DOHH2 (cell line): ENCODE measurements at regions not wholly inside any gene's neighbourhood (a gene's known extent, or its start where the extent isn't known, plus 50 kb on each side); places are given as distances from the start of the nearest gene placed in this dataset.

Experiments
- H3F3A ChIP-seq: fragments of 200-600 bp; sonication (generic), shearing (Covaris generic); 2 replicates; pipeline ENCODE4 v1.6.0; 2016; ENCODE audit warnings: antibody characterized with exemption, mild to moderate bottlenecking; ENCODE audit not compliant: control insufficient read depth, insufficient read depth
- H3K27ac ChIP-seq: fragments of 200-600 bp; sonication (generic); 2 replicates; pipeline ENCODE4 v1.5.1; 2014; ENCODE audit warnings: low read depth, mild to moderate bottlenecking, low read length, moderate library complexity
- H3K27me3 ChIP-seq: fragments of 200-600 bp; sonication (generic); 2 replicates; pipeline ENCODE4 v1.6.1; 2014; ENCODE audit warnings: mild to moderate bottlenecking, low read length, mixed read lengths; ENCODE audit not compliant: control insufficient read depth
- H3K36me3 ChIP-seq: fragments of 200-600 bp; sonication (generic); 2 replicates; pipeline ENCODE4 v1.6.1; 2014; ENCODE audit warnings: mild to moderate bottlenecking, low read length, moderate library complexity, mixed read lengths; ENCODE audit not compliant: control insufficient read depth
- H3K4me1 ChIP-seq: fragments of 200-600 bp; sonication (generic); 2 replicates; pipeline ENCODE4 v1.6.1; 2014; ENCODE audit warnings: mild to moderate bottlenecking, low read length, mixed read lengths; ENCODE audit not compliant: control insufficient read depth
- H3K4me2 ChIP-seq: fragments of 200-600 bp; sonication (generic); 2 replicates; pipeline ENCODE4 v1.6.0; 2014; ENCODE audit warnings: mild to moderate bottlenecking, low read length, moderate library complexity
- H3K4me3 ChIP-seq: fragments of 200-600 bp; sonication (generic); 2 replicates; pipeline ENCODE4 v1.5.1; 2014; ENCODE audit warnings: mild to moderate bottlenecking, low read length, mixed read lengths
- H3K79me2 ChIP-seq: fragments of 200-600 bp; sonication (generic); 2 replicates; pipeline ENCODE4 v1.6.1; 2014; ENCODE audit warnings: mild to moderate bottlenecking, low read length, mixed read lengths; ENCODE audit not compliant: control insufficient read depth
- H3K9me2 ChIP-seq: fragments of 200-600 bp; sonication (generic); replicated peaks from 2 replicates; pipeline ENCODE4 v1.6.1; 2014; ENCODE audit warnings: mild to moderate bottlenecking, low read length, mixed read lengths; ENCODE audit not compliant: control insufficient read depth
- H3K9me3 ChIP-seq: fragments of 200-600 bp; sonication (generic); 2 replicates; pipeline ENCODE4 v1.6.1; 2014; ENCODE audit warnings: antibody characterized with exemption, low read length, mixed read lengths; ENCODE audit not compliant: control insufficient read depth, insufficient read depth
- H4K20me1 ChIP-seq: fragments of 200-600 bp; sonication (generic); 2 replicates; pipeline ENCODE4 v1.6.0; 2014; ENCODE audit warnings: low read depth, mild to moderate bottlenecking, antibody characterized with exemption, low read length, moderate library complexity; ENCODE audit not compliant: control insufficient read depth, insufficient read depth
- EZH2phosphoT487 ChIP-seq: fragments of 200-600 bp; sonication (generic); IDR thresholded peaks from 2 replicates; pipeline ENCODE4 v1.6.1; 2017; ENCODE audit warnings: borderline replicate concordance, mild to moderate bottlenecking, antibody characterized with exemption, low read length, moderate library complexity, mixed read lengths
- TF ChIP-seq, protein P1 (sequence below): fragments of 200-600 bp; sonication (generic); IDR thresholded peaks from one replicate; pipeline ENCODE4 v1.5.1; 2014; ENCODE audit warnings: antibody characterized with exemption, mild to moderate bottlenecking, low read depth, low read length; ENCODE audit not compliant: poor library complexity, severe bottlenecking

DNA sequence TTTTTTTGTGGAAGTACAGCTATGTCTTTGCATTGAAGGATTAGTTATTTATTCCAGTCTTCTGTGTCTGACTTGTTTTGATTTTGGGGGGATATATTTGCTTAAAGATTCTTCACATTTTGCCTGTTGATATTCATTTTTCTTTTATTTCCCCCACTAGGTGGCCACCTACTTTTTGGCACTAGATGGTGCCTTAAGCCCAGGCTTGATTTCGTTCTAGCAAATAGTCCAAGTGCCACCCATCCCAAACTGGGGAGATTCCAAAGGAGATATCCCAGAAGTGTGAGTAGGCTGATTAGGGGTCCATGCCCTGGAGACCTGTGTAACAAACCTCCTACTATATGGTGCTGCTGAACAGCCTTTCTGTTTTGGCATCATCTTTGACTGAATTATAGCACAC is 80.0 kb upstream of the SPATA16 start:
- H3F3A ChIP-seq, result no peaks in the 10 kb centered on the region
- H3K4me1 ChIP-seq, result no peaks in the 10 kb centered on the region
- no peak overlapping the region for H3K4me3 ChIP-seq
- no peaks in the 10 kb centered on the region for H3K27me3 ChIP-seq
- H3K4me2 ChIP-seq, result no peak overlapping the region
- no peak overlapping the region for H3K27ac ChIP-seq
- TF ChIP-seq, protein P1, sequence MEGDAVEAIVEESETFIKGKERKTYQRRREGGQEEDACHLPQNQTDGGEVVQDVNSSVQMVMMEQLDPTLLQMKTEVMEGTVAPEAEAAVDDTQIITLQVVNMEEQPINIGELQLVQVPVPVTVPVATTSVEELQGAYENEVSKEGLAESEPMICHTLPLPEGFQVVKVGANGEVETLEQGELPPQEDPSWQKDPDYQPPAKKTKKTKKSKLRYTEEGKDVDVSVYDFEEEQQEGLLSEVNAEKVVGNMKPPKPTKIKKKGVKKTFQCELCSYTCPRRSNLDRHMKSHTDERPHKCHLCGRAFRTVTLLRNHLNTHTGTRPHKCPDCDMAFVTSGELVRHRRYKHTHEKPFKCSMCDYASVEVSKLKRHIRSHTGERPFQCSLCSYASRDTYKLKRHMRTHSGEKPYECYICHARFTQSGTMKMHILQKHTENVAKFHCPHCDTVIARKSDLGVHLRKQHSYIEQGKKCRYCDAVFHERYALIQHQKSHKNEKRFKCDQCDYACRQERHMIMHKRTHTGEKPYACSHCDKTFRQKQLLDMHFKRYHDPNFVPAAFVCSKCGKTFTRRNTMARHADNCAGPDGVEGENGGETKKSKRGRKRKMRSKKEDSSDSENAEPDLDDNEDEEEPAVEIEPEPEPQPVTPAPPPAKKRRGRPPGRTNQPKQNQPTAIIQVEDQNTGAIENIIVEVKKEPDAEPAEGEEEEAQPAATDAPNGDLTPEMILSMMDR, result peak; percentile 49
- TF ChIP-seq EZH2phosphoT487, result no peak
- H3K9me3 ChIP-seq, result no peaks in the 10 kb centered on the region
- H3K79me2 ChIP-seq, result no peaks in the 10 kb centered on the region
- H3K36me3 ChIP-seq, result no peaks in the 10 kb centered on the region
- H3K9me2 ChIP-seq, result no peaks in the 10 kb centered on the region
- no peaks in the 10 kb centered on the region for H4K20me1 ChIP-seq

DNA sequence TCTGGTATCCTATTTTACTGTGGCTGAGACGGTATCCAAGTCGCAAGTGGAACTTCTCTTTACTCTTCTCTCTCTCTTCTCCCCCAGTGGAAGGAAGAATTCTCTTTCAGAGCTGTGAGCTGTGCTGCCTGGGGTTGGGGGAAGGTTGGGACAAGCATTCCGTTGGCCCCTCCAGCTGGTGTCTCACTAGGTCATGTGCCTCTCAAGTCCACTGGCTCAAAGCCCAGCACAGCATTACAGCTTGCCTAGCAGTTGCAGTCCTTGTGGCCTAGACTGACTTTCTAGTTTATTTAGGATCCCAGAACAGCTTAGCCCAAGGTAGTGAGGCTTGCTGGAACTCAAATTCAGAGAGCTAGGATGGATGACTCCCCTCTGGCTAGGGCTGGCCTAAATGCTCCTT is 76.1 kb upstream of the SPATA16 start:
- no peak for TF ChIP-seq EZH2phosphoT487
- TF ChIP-seq, protein P1, result no peak
- Histone ChIP-seq H3K36me3 (no peaks in the 10 kb centered on the region), H3K4me1 (no peaks in the 10 kb centered on the region), H3K79me2 (no peaks in the 10 kb centered on the region), H4K20me1 (no peaks in the 10 kb centered on the region), H3K9me3 (no peaks in the 10 kb centered on the region), H3K4me3 (no peak overlapping the region), H3K4me2 (no peak overlapping the region), H3K27me3 (no peaks in the 10 kb centered on the region), H3F3A (no peaks in the 10 kb centered on the region), H3K27ac (no peak overlapping the region), H3K9me2 (no peaks in the 10 kb centered on the region)

DNA sequence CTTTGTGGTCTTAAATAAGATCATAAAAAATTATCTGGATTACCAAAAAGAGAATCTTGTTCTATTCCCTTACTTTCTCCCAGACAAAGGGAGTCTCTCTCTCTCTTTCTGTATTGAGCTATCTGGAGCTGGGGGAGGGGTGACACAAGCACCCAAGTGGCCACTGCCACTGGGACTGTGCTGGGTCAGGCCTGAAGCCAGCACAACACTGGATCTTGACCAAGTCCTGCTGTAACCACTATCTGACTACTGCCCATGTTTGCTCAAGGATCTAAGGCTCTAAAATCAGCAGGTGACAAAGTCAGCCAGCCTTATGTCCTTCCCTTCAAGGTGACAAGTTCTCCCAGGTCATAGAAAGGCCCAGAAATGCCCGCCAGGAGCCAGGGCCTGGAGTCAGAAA is 75.0 kb upstream of the SPATA16 start:
- Histone ChIP-seq H3K27ac (no peak overlapping the region), H3K4me3 (no peak overlapping the region), H3F3A (no peaks in the 10 kb centered on the region), H4K20me1 (no peaks in the 10 kb centered on the region), H3K79me2 (no peaks in the 10 kb centered on the region), H3K36me3 (no peaks in the 10 kb centered on the region), H3K9me2 (no peaks in the 10 kb centered on the region), H3K4me1 (no peaks in the 10 kb centered on the region), H3K27me3 (no peaks in the 10 kb centered on the region), H3K4me2 (no peak overlapping the region), H3K9me3 (no peaks in the 10 kb centered on the region)
- TF ChIP-seq, protein P1, result no peak
- no peak for TF ChIP-seq EZH2phosphoT487

DNA sequence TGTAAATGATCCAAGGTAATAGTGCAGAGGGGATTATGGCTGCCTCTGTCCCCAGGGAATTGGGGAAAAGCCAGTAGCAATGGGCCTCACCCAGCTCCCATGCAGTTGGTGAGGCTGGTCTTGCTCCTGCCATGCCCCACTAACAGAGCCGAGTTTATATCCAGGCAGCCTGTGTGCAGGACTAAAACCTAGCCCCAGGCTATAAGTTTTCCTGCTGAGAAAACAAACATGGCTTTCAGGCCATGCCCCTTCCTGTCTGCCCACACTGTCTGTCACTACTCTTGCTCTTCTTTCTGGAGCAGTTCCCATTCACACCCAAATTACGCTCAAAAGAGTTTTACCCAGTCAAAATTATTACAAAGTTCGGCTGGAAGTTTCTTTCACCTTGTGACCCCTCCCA is 73.5 kb upstream of the SPATA16 start:
- no peaks in the 10 kb centered on the region for H3K4me1 ChIP-seq
- H4K20me1 ChIP-seq, result no peaks in the 10 kb centered on the region
- H3K4me2 ChIP-seq, result no peak overlapping the region
- H3K9me2 ChIP-seq, result no peaks in the 10 kb centered on the region
- H3F3A ChIP-seq, result no peaks in the 10 kb centered on the region
- H3K9me3 ChIP-seq, result no peaks in the 10 kb centered on the region
- H3K27me3 ChIP-seq, result no peaks in the 10 kb centered on the region
- no peaks in the 10 kb centered on the region for H3K79me2 ChIP-seq
- TF ChIP-seq EZH2phosphoT487, result no peak
- TF ChIP-seq, protein P1, result no peak
- no peak overlapping the region for H3K27ac ChIP-seq
- H3K4me3 ChIP-seq, result no peak overlapping the region
- no peaks in the 10 kb centered on the region for H3K36me3 ChIP-seq
